Neuronal stem cell (in vitro differentiated cells): ENCODE measurements at regions not wholly inside any gene's neighbourhood (a gene's known extent, or its start where the extent isn't known, plus 50 kb on each side); places are given as distances from the start of the nearest gene placed in this dataset.

ENCODE experiments used
- DNase-seq: peaks from one replicate; pipeline ENCODE4 v3.0.0-alpha.2; 2013; ENCODE audit warnings: low spot score
- H2AFZ ChIP-seq: one replicate; pipeline ENCODE4 v1.6.1; 2013; ENCODE audit warnings: mild to moderate bottlenecking, low read length, inconsistent platforms
- H2AK5ac ChIP-seq: 2 replicates; pipeline ENCODE4 v1.6.1; 2013; ENCODE audit warnings: low read depth, mild to moderate bottlenecking, inconsistent platforms, low read length, moderate library complexity, mixed read lengths
- H2BK120ac ChIP-seq: 2 replicates; pipeline ENCODE4 v1.6.1; 2013; ENCODE audit warnings: low read depth, mild to moderate bottlenecking, inconsistent platforms, low read length, moderate library complexity, mixed read lengths
- H2BK12ac ChIP-seq: one replicate; pipeline ENCODE4 v1.6.1; 2013; ENCODE audit warnings: low read length, inconsistent platforms
- H2BK15ac ChIP-seq: 2 replicates; pipeline ENCODE4 v1.6.1; 2013; ENCODE audit warnings: mild to moderate bottlenecking, low read length, inconsistent platforms, mixed read lengths
- H2BK5ac ChIP-seq: one replicate; pipeline ENCODE4 v1.6.1; 2013; ENCODE audit warnings: inconsistent platforms, mild to moderate bottlenecking, low read length, moderate library complexity
- H3K14ac ChIP-seq: one replicate; pipeline ENCODE4 v1.6.1; 2013; ENCODE audit warnings: low read length, inconsistent platforms
- H3K18ac ChIP-seq: 2 replicates; pipeline ENCODE4 v1.6.1; 2013; ENCODE audit warnings: low read length, inconsistent platforms
- H3K23ac ChIP-seq: 2 replicates; pipeline ENCODE4 v1.6.1; 2013; ENCODE audit warnings: low read depth, mild to moderate bottlenecking, mixed read lengths, low read length, inconsistent platforms; ENCODE audit not compliant: poor library complexity
- H3K27ac ChIP-seq: replicated peaks from 3 replicates; pipeline ENCODE4 v1.5.1; 2013; ENCODE audit warnings: low read length, inconsistent platforms
- H3K27me3 ChIP-seq, 3 experiments: 2 replicates each; pipeline ENCODE4 v1.6.1; 2013; ENCODE audit warnings: low read length in 3 of 3, mild to moderate bottlenecking in 2 of 3, inconsistent platforms in 1 of 3, low read depth in 1 of 3, mixed read lengths in 1 of 3, moderate library complexity in 1 of 3; ENCODE audit not compliant: control insufficient read depth in 3 of 3, insufficient read depth in 3 of 3
- H3K36me3 ChIP-seq, 2 donors: replicated peaks in 1 of 2; 2 replicates each; pipeline ENCODE4 v1.6.1; 2013; ENCODE audit warnings: low read length in 2 of 2; ENCODE audit not compliant: control insufficient read depth in 2 of 2, insufficient read depth in 2 of 2
- H3K4ac ChIP-seq: 2 replicates; pipeline ENCODE4 v1.6.1; 2013; ENCODE audit warnings: inconsistent platforms, mild to moderate bottlenecking, low read length, moderate library complexity
- H3K4me1 ChIP-seq, 2 donors: 1 replicate in 1 of 2; 2 replicates in 1 of 2; pipeline ENCODE4 v1.6.1; 2013; ENCODE audit warnings: low read length in 2 of 2, low read depth in 1 of 2; ENCODE audit not compliant: control insufficient read depth in 2 of 2, insufficient read depth in 1 of 2
- H3K4me2 ChIP-seq: one replicate; pipeline ENCODE4 v1.6.1; 2013; ENCODE audit warnings: mild to moderate bottlenecking, low read length, inconsistent platforms; ENCODE audit not compliant: insufficient read depth, poor library complexity, severe bottlenecking
- H3K4me3 ChIP-seq, 2 donors: 2 replicates each; pipeline ENCODE4 v1.5.1; 2013; ENCODE audit warnings: low read length in 2 of 2, mild to moderate bottlenecking in 2 of 2, inconsistent platforms in 1 of 2, moderate library complexity in 1 of 2
- H3K79me1 ChIP-seq: one replicate; pipeline ENCODE4 v1.6.1; 2013; ENCODE audit warnings: low read depth, mild to moderate bottlenecking, inconsistent platforms, low read length, moderate library complexity
- H3K9ac ChIP-seq: one replicate; pipeline ENCODE4 v1.6.1; 2013; ENCODE audit warnings: mild to moderate bottlenecking, low read depth, low read length, inconsistent platforms; ENCODE audit not compliant: poor library complexity
- H3K9me3 ChIP-seq, 2 donors: replicated peaks in 1 of 2; 2 replicates each; pipeline versions ENCODE3 to v1.6.1; 2013; ENCODE audit warnings: low read length in 2 of 2, mild to moderate bottlenecking in 2 of 2, inconsistent platforms in 1 of 2, low read depth in 1 of 2, mixed read lengths in 1 of 2, moderate library complexity in 1 of 2; ENCODE audit not compliant: control insufficient read depth in 2 of 2, insufficient read depth in 1 of 2
- H4K8ac ChIP-seq: one replicate; pipeline ENCODE4 v1.6.1; 2013; ENCODE audit warnings: low read depth, mild to moderate bottlenecking, inconsistent platforms, low read length, moderate library complexity
- H4K91ac ChIP-seq: one replicate; pipeline ENCODE4 v1.6.1; 2013; ENCODE audit warnings: low read length, low read depth, mild to moderate bottlenecking, inconsistent platforms; ENCODE audit not compliant: poor library complexity
- WGBS, 2 donors: extraction: QIAGEN DNeasy Blood & Tissue Kit; methylation state at CpG; one replicate each; pipeline ENCODE4 v1.1.7; 2013; ENCODE audit warnings: missing lambda C conversion rate in 2 of 2, mixed read lengths in 1 of 2; ENCODE audit not compliant: insufficient read length in 2 of 2, insufficient replicate concordance in 1 of 2; ENCODE audit errors: extremely low coverage in 2 of 2; 5-methylcytosine and 5-hydroxymethylcytosine counted together

DNA sequence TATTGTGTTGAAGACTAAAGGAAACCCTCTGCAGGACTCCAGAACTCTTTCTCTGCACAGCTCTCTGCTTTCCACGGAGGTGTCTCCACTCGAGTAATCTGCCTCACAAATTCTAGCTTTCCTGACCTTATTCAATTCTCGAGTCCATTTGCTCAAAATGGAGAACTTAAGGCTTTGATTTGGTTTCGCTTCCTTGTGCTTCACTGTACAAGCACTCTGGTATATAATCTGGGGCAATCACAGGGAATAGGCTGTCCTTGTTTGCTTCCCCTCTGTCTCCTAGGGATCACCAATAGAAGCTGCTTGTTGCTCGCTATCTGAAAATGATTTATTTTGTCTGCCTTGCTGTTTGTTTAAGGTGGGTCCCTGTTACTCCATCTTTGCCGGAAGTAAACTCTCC is 129.1 kb upstream of the DOCK10 start:
- no peak overlapping the region for H3K9ac ChIP-seq
- no peak overlapping the region for H3K14ac ChIP-seq
- H4K8ac ChIP-seq, result no peak overlapping the region
- no peak overlapping the region for H3K27ac ChIP-seq
- H3K23ac ChIP-seq, result no peak overlapping the region
- DNase-seq, result no peak
- H3K9me3 ChIP-seq, result no peaks in the 10 kb centered on the region
- no peaks in the 10 kb centered on the region for H3K27me3 ChIP-seq
- H3K4me1 ChIP-seq, result peaks cover 0 to 2% of the 10 kb centered on the region in 2 donors
- H2AK5ac ChIP-seq, result no peak overlapping the region
- H3K18ac ChIP-seq, result no peak overlapping the region
- H3K4ac ChIP-seq, result no peak overlapping the region
- WGBS, 2 donors, result no CpG with 5 or more reads among the region's 6 CpGs
- H2BK12ac ChIP-seq, result no peak overlapping the region
- no peaks in the 10 kb centered on the region for H3K79me1 ChIP-seq
- no peak overlapping the region for H3K4me3 ChIP-seq
- no peak overlapping the region for H2BK15ac ChIP-seq
- H4K91ac ChIP-seq, result no peak overlapping the region
- H3K36me3 ChIP-seq, result no peaks in the 10 kb centered on the region
- no peak overlapping the region for H2AFZ ChIP-seq
- H2BK5ac ChIP-seq, result no peak overlapping the region
- no peak overlapping the region for H2BK120ac ChIP-seq
- no peak overlapping the region for H3K4me2 ChIP-seq

DNA sequence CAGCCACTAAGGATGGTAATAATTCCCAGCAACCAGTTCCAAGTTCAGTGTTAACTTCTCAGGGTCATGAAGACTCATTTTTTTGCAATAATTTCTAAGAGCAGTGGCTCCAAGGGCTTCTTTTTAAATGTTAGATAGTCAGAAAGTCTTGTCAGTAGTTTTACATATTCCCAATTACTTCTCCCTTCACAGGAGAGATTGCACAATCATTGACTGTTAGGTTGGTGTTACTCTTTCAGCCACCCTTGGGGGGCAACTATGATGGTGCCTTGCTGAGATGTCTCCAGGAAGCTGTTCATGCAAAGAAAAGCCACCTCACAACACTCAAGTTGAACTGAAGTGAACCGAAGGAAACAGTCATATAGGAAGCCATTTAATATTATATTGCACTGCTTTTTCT is 127.9 kb upstream of the DOCK10 start:
- Histone ChIP-seq H3K4me3 (no peak overlapping the region), H3K18ac (no peak overlapping the region), H2BK15ac (no peak overlapping the region), H3K79me1 (no peaks in the 10 kb centered on the region), H2BK120ac (no peak overlapping the region), H2BK12ac (no peak overlapping the region), H3K36me3 (no peaks in the 10 kb centered on the region), H3K27me3 (no peaks in the 10 kb centered on the region), H3K14ac (no peak overlapping the region), H3K4me2 (no peak overlapping the region), H2AFZ (no peak overlapping the region), H4K8ac (no peak overlapping the region), H3K27ac (no peak overlapping the region), H3K23ac (no peak overlapping the region), H2BK5ac (no peak overlapping the region), H4K91ac (no peak overlapping the region), H2AK5ac (no peak overlapping the region), H3K9ac (no peak overlapping the region), H3K4me1 (peaks cover 0 to 2% of the 10 kb centered on the region in 2 donors), H3K9me3 (no peaks in the 10 kb centered on the region), H3K4ac (no peak overlapping the region)
- DNase-seq, result no peak
- no CpG with 5 or more reads among the region's 1 CpG for WGBS, 2 donors

DNA sequence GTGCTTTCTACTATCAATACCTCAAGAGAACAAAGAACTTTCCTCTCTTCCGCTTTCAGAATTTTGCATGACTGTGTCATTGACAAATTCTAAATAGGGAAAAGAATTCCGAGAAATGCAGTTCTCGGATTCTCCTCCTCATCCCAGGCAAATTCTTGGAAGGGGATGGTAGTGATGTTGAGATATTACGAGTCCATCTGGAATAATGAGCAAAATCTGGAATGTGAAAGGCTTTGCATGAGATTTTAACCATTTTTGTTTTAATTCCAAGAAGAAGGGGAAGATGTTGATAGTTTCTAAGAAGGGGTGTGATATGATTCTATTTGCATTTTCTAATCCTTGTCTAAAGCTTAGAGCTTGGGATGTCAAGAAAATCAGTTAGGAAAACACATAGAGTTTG is 127.1 kb upstream of the DOCK10 start:
- Histone ChIP-seq H2BK120ac (no peak overlapping the region), H3K18ac (no peak overlapping the region), H3K14ac (no peak overlapping the region), H2AK5ac (no peak overlapping the region), H3K27ac (no peak overlapping the region), H3K9ac (no peak overlapping the region), H2BK5ac (no peak overlapping the region), H2BK15ac (no peak overlapping the region), H3K36me3 (no peaks in the 10 kb centered on the region), H2AFZ (no peak overlapping the region), H3K23ac (no peak overlapping the region), H3K27me3 (no peaks in the 10 kb centered on the region), H4K91ac (no peak overlapping the region), H3K4me1 (peaks cover 0 to 2% of the 10 kb centered on the region in 2 donors), H3K9me3 (no peaks in the 10 kb centered on the region), H3K79me1 (no peaks in the 10 kb centered on the region), H3K4me3 (no peak overlapping the region), H4K8ac (no peak overlapping the region), H3K4me2 (no peak overlapping the region), H3K4ac (no peak overlapping the region), H2BK12ac (no peak overlapping the region)
- no peak for DNase-seq
- no CpG with 5 or more reads among the region's 4 CpGs for WGBS, 2 donors

DNA sequence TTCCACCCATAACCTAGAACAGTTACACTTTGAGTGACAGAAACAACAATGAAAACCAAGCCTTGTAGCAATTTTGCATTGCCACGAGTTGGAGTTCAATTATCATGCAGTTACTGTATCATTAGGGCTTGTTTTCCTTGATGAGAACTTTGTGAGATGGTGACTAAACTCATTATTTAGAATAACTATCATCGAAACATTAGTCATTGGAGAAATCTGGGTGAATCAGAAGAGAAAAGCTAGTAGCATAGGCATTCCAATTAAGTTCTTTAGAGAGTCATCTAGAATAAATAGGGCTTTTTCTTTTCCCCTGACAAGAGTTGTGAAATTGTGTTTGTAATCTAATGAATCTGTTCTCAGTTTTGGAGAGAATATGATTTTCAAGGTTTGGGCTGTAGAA is 122.8 kb upstream of the DOCK10 start:
- Histone ChIP-seq H3K9me3 (no peaks in the 10 kb centered on the region), H3K4ac (no peak overlapping the region), H3K23ac (no peak overlapping the region), H2BK12ac (no peak overlapping the region), H2BK15ac (no peak overlapping the region), H3K79me1 (no peaks in the 10 kb centered on the region), H2BK5ac (no peak overlapping the region), H3K36me3 (no peaks in the 10 kb centered on the region), H3K18ac (no peak overlapping the region), H3K27ac (no peak overlapping the region), H3K4me3 (no peak overlapping the region), H4K8ac (no peak overlapping the region), H2AK5ac (no peak overlapping the region), H4K91ac (no peak overlapping the region), H3K14ac (no peak overlapping the region), H3K27me3 (no peaks in the 10 kb centered on the region), H2AFZ (no peak overlapping the region), H3K4me2 (no peak overlapping the region), H3K9ac (no peak overlapping the region), H3K4me1 (no peaks in the 10 kb centered on the region), H2BK120ac (no peak overlapping the region)
- WGBS, 2 donors, result no CpG with 5 or more reads among the region's 2 CpGs
- no peak for DNase-seq
